ENCODE measurements at regions not wholly inside any gene's neighbourhood (a gene's known extent, or its start where the extent isn't known, plus 50 kb on each side); places are given as distances from the start of the nearest gene placed in this dataset.
"Not testable (repeated sequence)": the region's sequence is repeated elsewhere in the genome, so short reads cannot be mapped to it uniquely, and the experiment has no call there.

DNA sequence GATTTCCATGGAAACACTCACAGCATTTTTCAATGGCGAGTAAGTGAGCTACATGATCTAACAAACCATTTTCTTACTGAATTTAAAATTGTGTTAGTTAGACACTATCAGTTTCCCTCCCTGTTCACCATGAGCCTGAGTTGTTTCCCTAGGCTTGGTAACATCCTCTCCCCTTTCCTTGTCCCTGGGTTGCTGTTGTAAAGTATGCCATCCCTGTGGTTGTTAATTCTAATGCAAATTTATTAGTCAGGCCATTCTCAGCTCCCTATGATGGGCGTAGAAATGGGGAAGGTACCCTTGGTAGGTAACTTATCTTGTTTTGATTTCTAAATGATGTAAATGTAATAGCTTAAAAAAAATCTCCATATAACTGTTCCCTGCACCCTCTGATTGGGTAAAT is 143.0 kb downstream of the SPATA31A6 start:
- DNase-seq, result not testable (repeated sequence)

DNA sequence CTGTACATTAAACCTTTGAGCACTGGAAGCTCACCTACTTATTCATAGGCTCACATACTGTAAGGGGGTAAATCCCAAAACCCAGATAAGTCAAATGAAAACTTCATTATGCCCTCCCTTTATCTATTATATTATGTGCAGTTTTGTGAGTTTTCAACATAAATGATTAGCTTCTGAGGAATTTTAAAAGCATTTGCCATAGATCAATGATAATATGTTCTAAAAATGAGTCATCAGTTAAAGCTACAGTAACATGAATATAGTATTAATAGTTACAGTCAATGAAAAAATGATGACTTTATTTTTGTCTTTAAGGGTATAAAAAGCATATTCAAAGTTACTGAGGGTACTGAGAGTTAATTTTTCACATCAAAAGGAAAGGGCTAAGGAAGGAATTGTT is 151.9 kb downstream of the SPATA31A6 start:
- DNase-seq, result not testable (repeated sequence)

DNA sequence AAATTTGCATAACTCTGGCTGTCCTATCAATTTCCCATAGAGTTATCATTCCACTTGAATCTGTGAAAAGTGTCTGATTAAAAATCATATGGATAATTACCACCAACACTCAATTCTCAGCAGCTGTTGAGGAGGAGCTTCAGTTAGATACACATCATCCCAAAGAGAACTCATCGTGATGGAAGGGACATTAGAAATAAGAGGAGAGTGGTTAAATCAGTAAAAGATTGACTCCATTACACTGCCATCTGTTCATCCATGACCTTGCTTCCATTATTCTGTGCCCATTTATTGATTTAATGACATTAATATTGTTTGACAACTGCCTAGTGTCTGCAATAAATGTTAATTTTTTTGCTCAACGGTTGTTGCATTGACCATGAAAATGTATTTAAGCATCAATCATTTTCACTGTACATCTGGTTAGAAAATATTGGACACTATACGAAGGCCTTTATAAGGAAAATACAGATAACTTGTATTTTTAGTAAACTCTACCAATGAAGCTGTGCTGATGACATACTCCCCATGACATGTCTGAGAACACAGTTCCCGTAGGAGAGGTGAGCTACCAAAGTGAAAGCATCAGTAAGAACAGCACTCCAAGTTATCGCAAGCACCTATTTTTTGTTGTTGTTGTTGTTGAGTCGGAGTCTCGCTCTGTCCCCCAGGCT is 152.7 kb downstream of the SPATA31A6 start:
- DNase-seq, result not testable (repeated sequence)

DNA sequence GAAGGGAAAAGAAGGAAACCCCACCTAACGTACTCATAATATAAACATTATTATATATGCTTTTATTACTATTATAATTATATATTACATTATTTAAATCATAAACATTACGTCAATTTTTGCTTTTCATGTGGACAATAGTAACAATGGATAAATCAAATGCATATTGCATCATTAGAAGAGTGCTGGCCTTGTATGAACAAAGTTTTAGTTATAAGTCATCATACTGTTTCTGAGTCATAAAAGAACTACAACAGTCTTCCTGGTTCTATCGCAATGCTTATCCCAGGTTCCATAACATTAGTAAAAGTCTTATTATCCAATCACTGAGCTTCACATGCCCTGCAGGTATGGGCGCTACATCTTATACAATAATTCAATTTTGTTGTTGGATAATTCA is 154.8 kb downstream of the SPATA31A6 start:
- DNase-seq, result not testable (repeated sequence)

DNA sequence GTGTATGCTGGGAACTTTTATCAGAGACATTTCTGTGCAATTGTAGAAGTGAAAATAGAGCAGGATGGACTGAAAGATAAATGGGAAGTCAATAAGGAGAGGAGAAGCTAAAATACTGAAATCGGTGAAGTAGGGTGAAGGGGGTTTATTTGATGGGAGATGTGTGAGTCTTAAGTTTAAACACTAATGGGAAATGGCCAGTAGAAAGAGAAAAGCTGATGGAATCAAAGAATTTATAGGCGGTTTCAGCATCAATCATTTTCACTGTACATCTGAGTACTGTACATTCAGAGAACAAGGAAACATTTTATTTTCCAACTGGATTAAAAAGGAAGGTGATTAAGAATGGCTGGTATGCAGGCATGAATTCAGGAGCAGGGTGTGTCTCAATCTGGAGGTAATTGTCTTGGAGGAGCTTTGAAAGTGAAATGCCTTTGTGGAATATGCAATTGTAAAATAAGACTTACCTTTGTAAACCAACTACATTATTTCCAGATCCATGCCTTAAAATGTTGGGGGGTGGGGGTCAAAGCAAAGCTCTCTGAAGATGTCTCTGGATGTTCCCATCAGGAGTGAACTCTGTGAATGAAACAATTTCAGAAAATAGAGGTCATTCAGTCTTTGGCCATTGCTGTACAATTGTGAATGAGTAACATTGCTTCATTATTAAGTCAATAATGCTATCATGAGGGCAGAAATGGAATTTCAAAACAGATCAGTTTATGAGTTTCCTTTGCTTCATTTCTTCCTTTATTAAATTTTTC is 156.4 kb downstream of the SPATA31A6 start:
- DNase-seq, result not testable (repeated sequence)

DNA sequence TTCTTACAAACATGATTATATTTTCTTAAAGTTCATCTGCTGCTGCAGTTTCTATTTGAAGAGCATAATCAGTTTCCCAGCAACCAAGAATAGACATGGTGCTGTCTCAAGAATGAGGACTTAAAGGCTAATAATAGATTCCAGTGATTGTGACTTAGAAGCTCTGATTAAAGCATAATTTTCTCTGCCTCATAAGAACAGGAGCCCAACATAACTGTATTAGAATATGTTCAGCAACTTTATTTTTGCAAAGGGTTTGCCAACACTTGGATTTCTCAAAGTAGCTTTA is 156.9 kb downstream of the SPATA31A6 start:
- DNase-seq, result not testable (repeated sequence)

DNA sequence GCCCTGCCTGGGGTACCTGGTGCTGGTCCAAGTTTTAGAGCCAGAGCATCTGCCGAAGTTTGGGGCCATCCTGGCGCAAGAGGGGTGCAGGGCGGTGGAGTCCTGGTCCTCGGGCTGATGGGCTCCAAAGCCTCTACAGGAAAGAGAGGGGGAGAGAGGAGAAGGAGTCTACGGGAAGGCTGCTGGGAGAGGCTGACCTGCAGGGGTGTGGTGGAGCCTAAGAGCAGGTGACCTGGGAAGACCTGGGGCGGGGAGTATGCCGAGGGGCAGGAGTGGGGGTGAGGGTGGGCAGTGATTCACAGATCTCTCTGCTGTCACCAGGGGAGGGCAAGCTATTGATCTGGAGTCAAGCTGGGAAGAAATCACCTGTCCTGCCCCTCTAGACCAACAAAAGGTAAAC is 158.4 kb downstream of the SPATA31A6 start:
- DNase-seq, result not testable (repeated sequence)

DNA sequence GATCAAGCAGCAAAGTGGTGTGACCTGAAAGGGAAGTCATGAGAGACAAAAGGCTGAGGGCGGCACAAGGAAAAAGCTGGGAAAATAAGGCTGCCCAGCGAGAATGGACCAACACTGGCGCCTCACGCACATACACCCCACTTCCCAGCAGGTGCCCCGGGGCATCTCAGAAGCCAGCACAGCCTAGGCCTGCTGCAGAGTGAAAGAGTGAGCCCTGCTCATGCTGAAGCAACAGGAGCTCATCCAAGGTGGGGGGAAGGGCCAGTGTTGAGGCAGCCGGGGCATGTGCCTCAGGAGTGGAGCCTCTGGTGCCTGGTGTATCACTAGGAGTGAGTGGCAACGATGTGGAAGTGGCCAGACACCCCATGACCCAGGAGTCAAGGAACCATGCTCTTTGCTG is 158.8 kb downstream of the SPATA31A6 start:
- not testable (repeated sequence) for DNase-seq

DNA sequence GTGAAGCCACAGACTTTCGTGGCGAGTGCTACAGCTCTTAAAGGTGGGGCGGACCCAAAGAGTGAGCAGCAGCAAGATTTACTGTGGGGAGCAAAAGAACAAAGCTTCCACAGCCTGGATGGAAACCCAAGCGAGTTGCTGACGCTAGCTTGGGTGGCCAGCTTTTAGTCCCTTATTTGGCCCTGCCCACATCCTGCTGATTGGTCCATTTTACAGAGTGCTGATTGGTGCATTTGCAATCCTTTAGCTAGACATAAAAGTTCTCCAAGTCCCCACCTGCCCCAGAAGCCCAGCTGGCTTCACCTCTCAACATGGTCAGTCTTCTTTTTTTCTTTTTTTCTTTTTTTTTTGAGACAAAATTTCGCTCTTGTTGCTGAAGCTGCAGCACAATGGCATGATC is 161.0 kb downstream of the SPATA31A6 start:
- DNase-seq, result not testable (repeated sequence)

DNA sequence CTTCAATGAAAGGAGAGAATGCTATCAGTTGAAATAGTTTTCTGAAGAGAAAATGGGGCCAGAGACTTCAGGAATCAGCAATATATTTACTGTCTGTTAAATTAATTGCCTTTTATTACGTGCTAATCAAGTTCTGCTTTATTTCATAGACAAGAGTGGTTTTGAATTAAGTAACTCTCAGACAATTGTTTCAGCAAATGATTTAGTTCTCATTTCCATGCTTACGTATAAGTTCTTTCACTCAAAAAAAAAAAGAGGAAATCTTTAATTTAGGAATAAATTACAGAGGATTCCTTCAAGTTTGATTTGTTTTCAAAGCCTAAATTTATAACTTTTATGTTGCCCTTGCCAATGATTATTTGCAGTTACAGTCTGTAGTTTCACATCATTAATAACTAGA is 163.5 kb downstream of the SPATA31A6 start:
- not testable (repeated sequence) for DNase-seq

DNA sequence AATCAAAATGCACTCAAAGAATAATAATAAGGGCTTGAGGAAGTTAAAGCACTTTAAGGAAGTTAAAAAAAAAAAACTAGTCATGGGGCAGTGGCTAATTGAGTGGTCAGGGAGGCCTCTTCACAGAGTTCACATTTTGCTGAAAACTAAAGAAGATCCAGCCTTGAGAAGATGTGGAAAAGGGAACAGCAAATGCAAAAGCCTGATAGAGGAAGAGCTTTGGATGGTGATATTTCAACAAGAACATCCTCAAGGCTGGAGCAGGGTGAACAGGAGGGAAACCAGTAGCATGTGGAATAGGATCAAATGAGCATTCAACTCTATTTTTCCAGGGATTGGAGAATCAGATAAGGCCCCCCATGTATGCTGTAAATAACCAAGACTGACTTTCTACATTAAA is 165.7 kb downstream of the SPATA31A6 start:
- not testable (repeated sequence) for DNase-seq

DNA sequence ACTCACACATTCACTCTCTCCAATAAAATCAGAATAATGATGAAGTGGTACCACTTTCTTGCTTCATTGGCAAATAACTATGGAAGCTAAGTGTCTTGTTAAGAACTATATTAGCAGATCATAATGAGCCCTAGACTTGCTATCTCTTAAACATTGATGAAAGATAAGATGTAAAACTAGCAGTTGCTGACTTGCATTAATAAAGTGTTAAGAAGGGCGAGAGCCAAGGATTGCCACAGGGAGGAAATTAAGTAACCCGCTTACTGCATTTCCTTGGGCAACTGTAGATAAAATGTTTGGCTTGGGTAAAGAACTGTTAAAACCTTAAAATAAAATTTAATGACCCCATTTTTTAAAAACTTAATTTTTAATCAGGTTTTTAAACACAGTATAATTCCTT is 167.0 kb downstream of the SPATA31A6 start:
- not testable (repeated sequence) for DNase-seq

DNA sequence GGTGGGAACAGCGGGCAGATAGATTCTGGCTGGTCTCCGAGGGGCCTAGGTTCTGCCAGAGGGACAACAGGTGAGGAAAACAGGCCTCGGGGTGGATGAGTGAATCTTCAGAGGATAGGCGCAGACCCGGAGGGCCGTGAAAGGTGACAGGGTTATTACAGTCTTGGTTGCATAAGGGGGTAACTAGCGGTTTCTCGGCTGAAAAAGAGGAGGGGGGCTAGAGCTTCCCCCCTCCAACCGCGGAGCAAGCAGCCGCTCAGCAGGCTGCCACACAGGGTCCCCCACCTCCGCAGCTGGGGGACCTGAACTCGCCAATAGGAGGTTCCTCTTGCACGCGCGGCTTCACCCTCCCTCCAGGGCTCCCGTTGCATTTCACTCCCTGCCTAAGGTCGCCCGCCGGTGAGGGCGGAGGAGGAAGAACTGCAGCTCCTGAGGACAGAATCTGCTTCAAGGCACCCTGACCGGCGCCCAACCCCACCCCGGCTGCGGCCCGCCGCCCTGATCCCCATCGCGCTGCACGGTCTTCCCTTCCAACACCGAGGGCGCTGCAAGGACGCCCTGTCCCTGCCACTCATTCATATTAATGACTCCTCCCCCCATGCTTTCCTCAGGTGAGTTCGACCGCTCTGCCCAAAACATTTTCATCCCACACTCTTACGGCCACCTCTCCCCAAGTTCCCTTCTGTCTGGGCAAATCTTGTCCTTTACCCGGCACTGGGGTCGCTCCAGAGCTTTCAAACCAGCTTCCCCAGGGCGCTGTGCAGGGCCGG is 174.3 kb downstream of the SPATA31A6 start:
- DNase-seq, result not testable (repeated sequence)

DNA sequence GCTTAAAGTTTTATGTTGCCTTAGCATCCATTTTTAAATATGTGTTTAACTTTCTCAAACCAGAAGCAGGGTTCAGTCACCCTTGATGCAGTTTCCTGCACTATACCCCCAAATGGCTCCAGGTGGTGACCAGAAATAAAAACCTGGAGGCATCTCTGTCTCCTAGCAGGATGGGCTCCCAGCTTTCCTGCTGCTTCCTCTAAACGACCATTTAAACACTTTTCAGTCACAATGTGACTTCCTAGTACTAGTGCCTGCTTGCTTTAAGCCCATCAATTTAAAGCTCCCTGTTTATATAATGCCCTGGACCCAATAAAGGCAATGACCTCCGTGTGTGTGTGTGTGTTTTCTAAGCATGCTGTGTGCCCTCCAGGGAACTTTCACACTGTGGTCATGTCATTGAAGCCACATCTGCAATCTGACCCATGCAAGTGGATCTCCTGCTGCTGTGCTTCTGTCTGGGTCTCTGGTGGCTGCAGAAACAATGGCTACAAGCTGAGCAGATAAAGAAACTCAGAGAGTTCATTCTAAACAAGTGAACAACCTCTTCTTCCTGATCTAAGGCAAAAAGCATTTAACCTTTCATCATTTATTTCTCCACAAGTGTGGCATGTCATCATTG is 175.3 kb downstream of the SPATA31A6 start:
- DNase-seq, result not testable (repeated sequence)

DNA sequence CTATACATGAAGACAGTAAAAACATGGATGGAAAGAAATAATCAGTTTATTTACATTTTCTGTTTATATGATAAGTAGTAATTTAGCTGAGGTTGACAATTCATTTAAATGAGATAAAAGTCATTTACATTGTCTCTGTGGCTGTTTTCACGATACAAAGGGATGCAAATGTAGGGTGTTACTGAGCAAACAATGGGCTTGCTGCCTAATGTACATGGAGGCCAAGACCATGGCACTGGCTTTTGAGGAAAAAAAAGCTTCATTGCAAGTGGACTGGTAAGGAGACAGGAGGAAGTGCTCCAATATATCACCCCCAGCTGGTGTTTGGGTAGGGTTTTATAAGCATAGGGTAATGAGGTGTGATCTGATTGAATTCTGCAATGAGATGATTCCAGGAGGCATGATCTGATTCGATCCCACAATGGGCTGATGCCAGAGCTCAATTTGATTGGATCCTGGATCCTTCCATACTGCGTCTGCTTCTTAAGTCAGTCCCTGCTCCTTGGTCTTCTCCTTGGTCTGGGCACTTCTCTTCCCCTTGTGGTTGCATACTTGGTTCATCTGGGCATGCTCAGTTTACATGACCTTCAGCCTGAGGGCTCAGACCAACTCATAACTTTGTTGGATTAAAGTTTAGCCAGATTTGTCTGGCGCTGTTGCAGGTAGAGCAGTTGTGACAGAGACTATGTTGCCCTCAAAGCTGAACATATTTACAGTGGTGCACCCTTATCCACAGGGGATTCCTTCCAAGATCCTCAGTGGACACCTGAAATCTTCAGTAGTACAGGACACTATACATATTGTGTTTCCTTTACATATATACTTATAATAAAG is 181.2 kb downstream of the SPATA31A6 start:
- DNase-seq, result not testable (repeated sequence)

DNA sequence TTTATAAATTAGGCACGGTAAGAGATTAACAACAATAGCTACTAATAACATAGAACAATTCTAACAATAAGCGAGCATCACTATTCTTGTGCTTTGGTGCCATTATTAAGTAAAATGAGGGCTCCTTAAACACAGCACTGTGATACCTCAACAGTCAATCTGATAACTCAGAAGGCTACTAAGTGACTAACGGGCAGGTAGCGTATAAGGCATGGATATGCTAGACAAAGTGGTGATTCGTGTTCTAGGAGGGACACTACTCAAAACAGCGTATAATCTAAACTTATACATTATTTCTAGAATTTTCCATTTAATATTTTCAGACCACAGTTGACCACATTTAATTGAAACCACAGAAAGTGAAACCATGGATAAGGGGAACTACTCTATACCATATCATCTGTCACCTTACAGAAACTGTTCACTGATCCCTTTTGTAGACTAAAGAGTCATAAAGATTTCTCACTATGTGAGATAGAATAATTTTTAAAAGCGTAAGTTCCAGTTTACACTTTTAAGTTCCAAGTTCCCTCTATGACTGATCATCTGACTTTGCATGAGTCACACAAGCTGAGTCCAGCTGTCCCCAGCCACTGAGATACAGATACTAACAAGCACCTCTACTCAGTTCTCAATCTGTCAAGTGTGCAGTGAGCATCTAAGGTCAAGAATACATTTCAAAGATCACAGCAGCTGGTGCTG is 181.9 kb downstream of the SPATA31A6 start:
- not testable (repeated sequence) for DNase-seq

DNA sequence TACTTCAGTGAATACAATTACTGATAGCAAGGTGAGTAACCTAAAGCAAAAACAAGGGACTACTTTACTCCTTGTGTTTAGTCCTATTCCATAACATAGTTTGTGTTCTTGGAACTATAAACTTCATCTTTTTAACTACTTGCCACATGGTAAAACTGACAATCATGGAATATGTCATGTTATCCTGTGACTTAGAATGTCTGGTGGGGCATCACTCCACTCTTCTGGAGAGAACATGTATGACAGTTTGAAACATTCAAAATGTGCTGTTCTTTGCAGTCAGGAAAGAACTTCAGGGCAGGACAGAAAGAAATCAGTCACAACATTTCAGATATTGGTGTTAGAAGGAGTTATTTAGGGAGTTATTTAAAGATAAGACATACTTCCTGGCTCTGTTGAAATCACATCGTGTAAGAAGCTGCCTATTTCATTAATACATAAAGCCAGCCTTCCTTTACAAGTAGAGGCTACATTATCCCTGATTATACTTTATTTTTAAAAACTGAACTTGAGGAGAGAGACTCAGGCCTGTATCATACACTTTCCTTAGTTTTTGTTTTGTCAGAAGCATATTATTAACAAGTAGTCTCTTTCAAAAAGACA is 184.9 kb downstream of the SPATA31A6 start:
- not testable (repeated sequence) for DNase-seq

DNA sequence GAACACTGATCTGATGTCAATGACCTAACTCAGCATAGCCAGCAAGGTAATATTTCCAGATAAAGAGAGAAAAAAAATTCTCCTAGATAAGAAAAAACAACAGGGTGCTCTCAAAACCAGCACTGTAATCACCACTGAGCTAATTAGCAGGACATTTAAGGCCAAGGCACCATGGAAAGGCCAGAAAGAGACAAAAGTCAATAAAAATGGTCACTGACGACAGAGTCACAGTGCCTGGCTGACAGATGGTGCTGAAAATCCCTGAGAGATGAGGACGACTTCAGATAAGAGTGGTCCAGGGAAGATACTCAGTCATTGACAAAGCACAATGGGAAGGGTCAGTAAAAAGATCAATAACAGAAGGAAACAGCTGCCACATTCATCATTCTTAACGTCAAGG is 186.7 kb downstream of the SPATA31A6 start:
- DNase-seq, result not testable (repeated sequence)

DNA sequence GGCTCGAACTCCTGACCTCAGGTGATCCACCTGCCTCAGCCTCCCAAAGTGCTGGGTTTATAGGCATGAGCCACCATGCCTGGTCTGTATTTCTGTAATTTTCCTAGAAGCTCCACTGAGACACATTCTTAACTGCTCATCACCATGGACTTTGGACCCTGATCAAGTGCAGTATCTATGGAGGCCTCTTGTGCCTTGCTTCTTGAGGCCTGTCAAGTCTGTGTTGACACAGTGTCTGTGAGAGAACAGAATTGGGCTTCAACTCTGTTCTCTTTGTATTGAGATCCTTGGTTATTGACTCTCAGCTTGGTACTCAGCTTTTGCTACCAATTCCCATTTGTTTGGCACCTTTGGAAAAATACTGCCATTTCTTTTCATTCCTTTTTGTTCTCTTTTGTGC is 188.0 kb downstream of the SPATA31A6 start:
- DNase-seq, result not testable (repeated sequence)

DNA sequence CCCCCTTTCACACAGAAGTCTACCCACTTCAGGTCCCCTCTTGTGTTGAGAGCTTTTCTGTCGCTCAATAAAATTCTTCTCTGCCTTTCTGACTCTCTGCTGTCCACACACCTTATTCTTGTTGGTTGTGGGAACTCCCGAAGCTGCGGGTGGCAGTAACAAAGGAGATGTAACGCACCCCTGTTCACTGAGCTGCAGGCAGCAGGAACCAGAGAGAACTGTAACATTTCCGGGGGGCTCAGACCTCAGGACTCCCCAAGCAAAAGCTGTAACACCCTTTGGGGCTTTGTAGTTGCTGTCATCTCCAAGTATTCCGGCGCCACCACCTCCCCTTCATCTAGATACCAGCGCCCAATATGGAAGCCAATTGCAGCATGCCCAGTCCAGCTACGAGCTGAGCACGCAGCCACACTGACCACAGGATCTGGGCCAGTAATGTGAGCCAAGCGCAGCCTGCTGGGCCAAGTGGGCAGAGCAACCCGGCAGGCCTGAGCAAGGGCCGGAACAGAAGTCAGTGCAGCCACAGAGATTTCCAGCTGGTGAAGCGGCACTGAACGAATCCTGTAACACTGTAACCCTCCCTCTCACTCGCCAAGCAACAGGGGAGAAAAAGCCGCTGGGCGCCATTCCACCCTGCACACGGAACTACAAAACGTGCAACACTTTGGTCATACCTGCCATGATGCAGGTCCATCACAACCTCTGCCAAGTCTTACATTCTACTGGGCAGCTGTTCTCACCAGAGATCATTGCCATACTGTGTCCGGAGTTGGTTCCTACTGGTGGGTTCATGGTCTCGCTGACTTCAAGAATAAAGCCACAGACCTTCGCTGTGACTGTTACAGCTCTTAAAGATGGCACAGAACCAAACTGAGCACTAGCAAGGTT is 194.3 kb downstream of the SPATA31A6 start:
- not testable (repeated sequence) for DNase-seq
